ENCODE measurements at regions not wholly inside any gene's neighbourhood (a gene's known extent, or its start where the extent isn't known, plus 50 kb on each side); places are given as distances from the start of the nearest gene placed in this dataset.
"Not testable (repeated sequence)": the region's sequence is repeated elsewhere in the genome, so short reads cannot be mapped to it uniquely, and the experiment has no call there.

DNA sequence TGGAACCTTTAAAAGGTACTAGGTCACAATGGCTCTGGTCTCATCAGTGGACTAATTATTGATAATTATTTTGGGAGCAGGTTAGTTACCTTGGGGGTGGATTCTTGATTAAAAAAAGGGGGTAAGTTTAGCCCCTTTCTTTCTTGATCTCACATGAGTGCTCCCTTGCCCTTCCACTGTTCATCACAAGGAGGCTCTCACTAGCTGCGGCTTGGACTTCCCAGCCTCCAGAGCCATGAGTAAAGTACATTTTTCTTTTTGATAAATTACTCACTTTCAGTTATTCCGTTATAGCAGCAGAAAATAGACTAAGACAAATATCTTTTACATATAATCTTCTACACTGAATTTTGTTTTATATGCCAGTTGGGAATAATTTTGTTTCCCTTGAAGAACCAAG is 254.8 kb upstream of the DEPDC1 start:
- ATAC-seq: no peak
- DNase-seq: no peak
- H3K27me3 ChIP-seq: no peaks in the 10 kb centered on the region
- no peak overlapping the region for H3K4me3 ChIP-seq
- TF ChIP-seq POLR2A (IDR thresholded peaks at IDR 0.05): no peak
- TF ChIP-seq, protein P1, sequence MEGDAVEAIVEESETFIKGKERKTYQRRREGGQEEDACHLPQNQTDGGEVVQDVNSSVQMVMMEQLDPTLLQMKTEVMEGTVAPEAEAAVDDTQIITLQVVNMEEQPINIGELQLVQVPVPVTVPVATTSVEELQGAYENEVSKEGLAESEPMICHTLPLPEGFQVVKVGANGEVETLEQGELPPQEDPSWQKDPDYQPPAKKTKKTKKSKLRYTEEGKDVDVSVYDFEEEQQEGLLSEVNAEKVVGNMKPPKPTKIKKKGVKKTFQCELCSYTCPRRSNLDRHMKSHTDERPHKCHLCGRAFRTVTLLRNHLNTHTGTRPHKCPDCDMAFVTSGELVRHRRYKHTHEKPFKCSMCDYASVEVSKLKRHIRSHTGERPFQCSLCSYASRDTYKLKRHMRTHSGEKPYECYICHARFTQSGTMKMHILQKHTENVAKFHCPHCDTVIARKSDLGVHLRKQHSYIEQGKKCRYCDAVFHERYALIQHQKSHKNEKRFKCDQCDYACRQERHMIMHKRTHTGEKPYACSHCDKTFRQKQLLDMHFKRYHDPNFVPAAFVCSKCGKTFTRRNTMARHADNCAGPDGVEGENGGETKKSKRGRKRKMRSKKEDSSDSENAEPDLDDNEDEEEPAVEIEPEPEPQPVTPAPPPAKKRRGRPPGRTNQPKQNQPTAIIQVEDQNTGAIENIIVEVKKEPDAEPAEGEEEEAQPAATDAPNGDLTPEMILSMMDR (IDR thresholded peaks at IDR 0.05 in 4 of 5, conservative IDR thresholded peaks at IDR 0.05 in 1 of 5): no peak
- no peaks in the 10 kb centered on the region for H3K36me3 ChIP-seq
- no peaks in the 10 kb centered on the region for H3K9me3 ChIP-seq
- in situ Hi-C loops (cut with MboI; ENCODE audit: low sequenced_read_pairs in 4 of 4): no loop called here
- no peaks in the 10 kb centered on the region for H3K4me1 ChIP-seq
- intact Hi-C loops (cut with DNase I; ENCODE audit: low total_unique reads): no loop called here
- H3K27ac ChIP-seq: no peak overlapping the region

DNA sequence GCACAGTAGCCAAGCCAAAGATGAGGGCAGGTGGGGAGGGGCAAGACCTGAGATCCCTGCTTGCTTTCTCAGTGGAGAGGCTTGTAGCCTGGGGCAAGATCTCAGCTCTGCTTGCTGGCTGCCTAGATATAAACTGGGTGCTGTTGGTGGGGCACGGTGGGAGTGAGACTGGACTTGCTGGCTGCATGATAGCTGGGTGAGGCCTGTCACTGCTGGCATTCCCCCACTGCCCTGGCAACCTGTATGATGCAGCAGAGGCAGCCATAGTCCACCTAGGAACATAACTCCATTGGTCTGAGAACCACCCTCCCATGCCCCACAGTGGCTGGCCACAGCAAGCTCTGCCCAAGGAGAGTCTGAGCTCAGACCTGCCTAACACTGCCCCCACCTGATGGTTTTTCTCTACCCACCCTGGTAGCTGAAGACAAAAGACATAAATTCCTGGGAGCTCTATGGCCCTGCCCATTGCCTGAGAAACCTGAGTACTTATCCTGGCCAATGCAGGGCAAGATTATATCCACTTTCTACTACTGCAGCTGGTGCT is 261.9 kb upstream of the DEPDC1 start:
- TF ChIP-seq POLR2A (IDR thresholded peaks at IDR 0.05): no peak
- TF ChIP-seq, protein P1 (IDR thresholded peaks at IDR 0.05 in 4 of 5, conservative IDR thresholded peaks at IDR 0.05 in 1 of 5): no peak
- Histone ChIP-seq H3K4me3 (no peak overlapping the region), H3K9me3 (no peaks in the 10 kb centered on the region), H3K36me3 (no peaks in the 10 kb centered on the region), H3K27ac (no peak overlapping the region), H3K4me1 (no peaks in the 10 kb centered on the region), H3K27me3 (no peaks in the 10 kb centered on the region)
- intact Hi-C loops (cut with DNase I; ENCODE audit: low total_unique reads): no loop called here
- in situ Hi-C loops (cut with MboI; ENCODE audit: low sequenced_read_pairs in 4 of 4): no loop called here
- DNase-seq (no peak), ATAC-seq (no peak)

DNA sequence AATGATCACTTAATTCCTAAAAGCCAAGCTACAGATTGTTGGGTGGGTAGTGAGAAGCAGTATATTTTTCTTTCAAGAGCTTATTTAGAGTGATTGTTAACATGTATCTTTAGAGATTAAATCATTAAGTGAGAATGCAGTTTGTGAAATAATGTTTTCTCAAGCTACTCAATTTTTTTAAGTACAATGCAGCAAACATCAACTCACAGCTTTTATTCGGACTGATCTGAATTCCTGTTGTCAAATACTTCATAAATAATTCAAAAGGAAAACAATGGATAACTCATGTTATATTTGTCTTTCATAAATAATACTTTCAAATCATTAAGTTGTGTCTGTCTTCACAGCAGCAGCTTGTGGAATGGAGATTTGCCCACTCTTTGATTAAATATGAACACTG is 271.1 kb upstream of the DEPDC1 start:
- no peak for ATAC-seq
- no peaks in the 10 kb centered on the region for H3K27me3 ChIP-seq
- H3K27ac ChIP-seq: no peak overlapping the region
- TF ChIP-seq, protein P1 (IDR thresholded peaks at IDR 0.05 in 4 of 5, conservative IDR thresholded peaks at IDR 0.05 in 1 of 5): no peak
- no peak for TF ChIP-seq POLR2A (IDR thresholded peaks at IDR 0.05)
- H3K4me3 ChIP-seq: no peak overlapping the region
- H3K4me1 ChIP-seq: no peaks in the 10 kb centered on the region
- DNase-seq: no peak
- intact Hi-C loops (cut with DNase I; ENCODE audit: low total_unique reads) (no loop called here), in situ Hi-C loops (cut with MboI; ENCODE audit: low sequenced_read_pairs in 4 of 4) (no loop called here)
- no peaks in the 10 kb centered on the region for H3K36me3 ChIP-seq
- H3K9me3 ChIP-seq: no peaks in the 10 kb centered on the region

DNA sequence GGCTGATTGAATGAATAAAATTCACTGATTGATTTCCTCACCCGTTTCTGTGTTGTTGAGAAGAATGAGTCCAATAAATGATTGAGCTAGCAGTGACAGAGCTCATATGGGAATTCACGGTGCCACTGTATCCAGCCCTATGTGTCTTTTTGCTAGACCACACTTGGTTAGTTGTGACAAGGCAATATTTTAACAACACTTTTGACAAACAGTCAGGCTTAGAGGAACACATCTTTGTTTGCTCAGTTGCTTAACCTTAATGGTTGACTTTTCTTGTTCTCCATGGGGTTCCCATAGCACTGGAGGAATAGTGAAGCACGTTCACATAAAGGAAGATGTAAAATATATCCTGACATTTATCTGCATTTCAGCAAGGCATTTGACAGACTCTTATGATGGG is 273.9 kb upstream of the DEPDC1 start:
- Histone ChIP-seq H3K4me1 (no peaks in the 10 kb centered on the region), H3K36me3 (no peaks in the 10 kb centered on the region), H3K4me3 (no peak overlapping the region), H3K27ac (no peak overlapping the region), H3K9me3 (no peaks in the 10 kb centered on the region), H3K27me3 (no peaks in the 10 kb centered on the region)
- in situ Hi-C loops (cut with MboI; ENCODE audit: low sequenced_read_pairs in 4 of 4): no loop called here
- DNase-seq (no peak), ATAC-seq (no peak)
- intact Hi-C loops (cut with DNase I; ENCODE audit: low total_unique reads): no loop called here
- TF ChIP-seq, protein P1 (IDR thresholded peaks at IDR 0.05 in 4 of 5, conservative IDR thresholded peaks at IDR 0.05 in 1 of 5): no peak
- TF ChIP-seq POLR2A (IDR thresholded peaks at IDR 0.05): no peak

DNA sequence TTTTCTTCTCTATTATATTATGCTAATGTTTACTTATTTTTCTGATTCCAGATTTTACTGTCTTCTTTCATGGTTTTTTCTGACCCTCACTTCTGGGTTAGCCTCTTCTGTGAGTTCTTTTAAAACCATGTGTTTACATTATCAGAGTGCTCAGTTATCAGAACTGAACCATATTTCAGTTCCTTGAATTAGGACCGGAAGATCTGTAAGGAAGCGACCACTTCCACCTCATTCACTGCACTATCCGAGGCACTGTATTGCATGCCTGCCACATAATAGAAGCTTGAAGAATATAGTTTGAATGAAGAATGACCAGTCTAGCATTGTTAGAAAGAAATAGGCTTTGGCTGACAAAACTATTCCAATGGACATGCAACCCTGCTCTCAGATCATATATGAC is 281.0 kb upstream of the DEPDC1 start:
- TF ChIP-seq, protein P1 (IDR thresholded peaks at IDR 0.05 in 4 of 5, conservative IDR thresholded peaks at IDR 0.05 in 1 of 5): no peak
- TF ChIP-seq POLR2A (IDR thresholded peaks at IDR 0.05): no peak
- Histone ChIP-seq H3K27me3 (no peaks in the 10 kb centered on the region), H3K4me1 (no peaks in the 10 kb centered on the region), H3K4me3 (no peak overlapping the region), H3K27ac (no peak overlapping the region), H3K9me3 (no peaks in the 10 kb centered on the region), H3K36me3 (no peaks in the 10 kb centered on the region)
- DNase-seq (no peak), ATAC-seq (no peak)
- in situ Hi-C loops (cut with MboI; ENCODE audit: low sequenced_read_pairs in 4 of 4): no loop called here
- intact Hi-C loops (cut with DNase I; ENCODE audit: low total_unique reads): no loop called here

DNA sequence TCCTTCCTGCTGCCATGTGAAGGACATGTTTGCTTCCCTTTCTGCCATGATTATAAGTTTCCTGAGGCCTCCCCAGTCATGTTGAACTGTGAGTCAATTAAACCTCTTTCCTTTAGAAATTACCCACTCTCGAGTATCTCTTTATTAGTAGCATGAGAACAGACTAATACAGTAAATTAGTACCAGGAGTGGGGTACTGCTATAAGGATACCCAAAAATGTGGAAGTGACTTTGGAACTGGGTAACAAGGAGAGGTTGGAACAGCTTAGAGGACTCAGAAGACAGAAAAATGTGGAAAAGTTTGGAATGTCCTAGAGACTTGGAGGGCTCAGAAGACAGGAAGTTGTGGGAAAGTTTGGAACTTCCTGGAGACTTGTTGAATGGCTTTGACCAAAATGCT is 283.0 kb upstream of the DEPDC1 start:
- intact Hi-C loops (cut with DNase I; ENCODE audit: low total_unique reads); H3K27ac ChIP-seq; H3K27me3 ChIP-seq; H3K9me3 ChIP-seq; in situ Hi-C loops (cut with MboI; ENCODE audit: low sequenced_read_pairs in 4 of 4); H3K4me3 ChIP-seq; ATAC-seq; H3K36me3 ChIP-seq; DNase-seq; H3K4me1 ChIP-seq: not testable (repeated sequence)

Measured in gastrocnemius medialis (tissue), 4 donors.